IMR-90 (cell line): ENCODE measurements at regions not wholly inside any gene's neighbourhood (a gene's known extent, or its start where the extent isn't known, plus 50 kb on each side); places are given as distances from the start of the nearest gene placed in this dataset.

ENCODE experiments used
- ATAC-seq: fragments of 200-7000 bp; cut with Tn5 transposase; 2 replicates; pipeline ENCODE4 v1.9.1; 2020; ENCODE audit warnings: low read depth, mild to moderate bottlenecking, moderate library complexity
- BruUV-seq: library from RNA; stranded (reverse); fragments of 400-500 nt; replicated peaks from 2 replicates; lab custom pipeline; 2021; lab: Mats Ljungman, UMichigan
- CTCF ChIA-PET: fragments of 300-600 bp; formaldehyde crosslinking; extraction: SDS; loops from one replicate; lab custom pipeline; 2021; ENCODE audit warnings: antibody characterized with exemption; lab: Yijun Ruan, JAX
- POLR2A ChIA-PET: fragments of 300-600 bp; sonication (Branson Sonifier 250); formaldehyde crosslinking; loops from one replicate; lab custom pipeline; 2022; ENCODE audit warnings: antibody characterized with exemption; ENCODE audit not compliant: unreplicated experiment; lab: Charles Lee
- DNase-seq: peaks from one replicate; pipeline ENCODE4 v3.0.0; 2013
- H2AFZ ChIP-seq: replicated peaks from 2 replicates; pipeline ENCODE3; 2013; ENCODE audit warnings: low read length, mild to moderate bottlenecking; ENCODE audit not compliant: poor library complexity
- H2AK5ac ChIP-seq: 2 replicates; pipeline ENCODE4 v1.6.1; 2013; ENCODE audit warnings: low read depth, low read length, inconsistent platforms
- H2AK9ac ChIP-seq: replicated peaks from 2 replicates; pipeline ENCODE3; 2013; ENCODE audit warnings: mild to moderate bottlenecking, low read depth, low read length, moderate library complexity; ENCODE audit not compliant: poor library complexity
- H2BK120ac ChIP-seq: 2 replicates; pipeline ENCODE4 v1.6.1; 2013; ENCODE audit warnings: low read depth, low read length, inconsistent platforms
- H2BK15ac ChIP-seq: 3 replicates; pipeline ENCODE4 v1.6.1; 2013; ENCODE audit warnings: low read depth, low read length, inconsistent platforms
- H2BK20ac ChIP-seq: 2 replicates; pipeline ENCODE4 v1.6.1; 2013; ENCODE audit warnings: low read depth, mild to moderate bottlenecking, inconsistent platforms, low read length, moderate library complexity
- H2BK5ac ChIP-seq: 2 replicates; pipeline ENCODE4 v1.6.1; 2013; ENCODE audit warnings: mild to moderate bottlenecking, low read depth, low read length, inconsistent platforms; ENCODE audit not compliant: poor library complexity, severe bottlenecking
- H3K14ac ChIP-seq: replicated peaks from 2 replicates; pipeline ENCODE4 v1.6.1; 2013; ENCODE audit warnings: low read depth, low read length, inconsistent platforms
- H3K18ac ChIP-seq: 2 replicates; pipeline ENCODE4 v1.6.1; 2013; ENCODE audit warnings: low read depth, low read length, control low read depth
- H3K23ac ChIP-seq: 2 replicates; pipeline ENCODE4 v1.6.1; 2013; ENCODE audit warnings: low read depth, low read length, inconsistent platforms
- H3K27ac ChIP-seq: 2 replicates; pipeline ENCODE4 v1.5.1; 2013; ENCODE audit warnings: mild to moderate bottlenecking, control low read depth, low read length; ENCODE audit not compliant: insufficient read depth
- H3K27me3 ChIP-seq: 2 replicates; pipeline ENCODE4 v1.6.1; 2013; ENCODE audit warnings: low read length; ENCODE audit not compliant: control insufficient read depth, insufficient read depth
- H3K36me3 ChIP-seq: 2 replicates; pipeline ENCODE4 v1.6.1; 2013; ENCODE audit warnings: low read length, mixed read lengths; ENCODE audit not compliant: control insufficient read depth, insufficient read depth
- H3K4ac ChIP-seq: 2 replicates; pipeline ENCODE4 v1.6.1; 2013; ENCODE audit warnings: low read depth, low read length, inconsistent platforms
- H3K4me1 ChIP-seq: 2 replicates; pipeline ENCODE4 v1.6.1; 2013; ENCODE audit warnings: low read length, mixed read lengths; ENCODE audit not compliant: control insufficient read depth, insufficient read depth
- H3K4me2 ChIP-seq: 2 replicates; pipeline ENCODE4 v1.6.1; 2013; ENCODE audit warnings: low read depth, mild to moderate bottlenecking, control low read depth, low read length, moderate library complexity
- H3K4me3 ChIP-seq: 2 replicates; pipeline ENCODE4 v1.5.1; 2013; ENCODE audit warnings: low read depth, mild to moderate bottlenecking, control low read depth, low read length, moderate library complexity; ENCODE audit not compliant: insufficient read depth
- H3K56ac ChIP-seq: 2 replicates; pipeline ENCODE4 v1.6.1; 2013; ENCODE audit warnings: low read length, inconsistent platforms; ENCODE audit not compliant: insufficient read depth; ENCODE audit errors: extremely low read depth
- H3K79me1 ChIP-seq, 2 experiments: 2 replicates each; pipeline ENCODE4 v1.6.1; 2013; ENCODE audit warnings: low read length in 2 of 2, inconsistent platforms in 1 of 2, low read depth in 1 of 2
- H3K9ac ChIP-seq: 2 replicates; pipeline ENCODE4 v1.6.1; 2013; ENCODE audit warnings: low read depth, low read length, control low read depth
- H3K9me1 ChIP-seq: 2 replicates; pipeline ENCODE4 v1.6.1; 2013; ENCODE audit warnings: low read length, inconsistent platforms; ENCODE audit not compliant: insufficient read depth
- H3K9me3 ChIP-seq: 2 replicates; pipeline ENCODE4 v1.6.1; 2013; ENCODE audit warnings: low read length; ENCODE audit not compliant: control insufficient read depth, insufficient read depth
- H4K20me1 ChIP-seq: 2 replicates; pipeline ENCODE4 v1.6.1; 2013; ENCODE audit warnings: low read length, inconsistent platforms; ENCODE audit not compliant: insufficient read depth
- H4K5ac ChIP-seq: 2 replicates; pipeline ENCODE4 v1.6.1; 2013; ENCODE audit warnings: mild to moderate bottlenecking, low read depth, low read length, control low read depth
- H4K8ac ChIP-seq, 2 experiments: 2 replicates each; pipeline ENCODE4 v1.6.1; 2013; ENCODE audit warnings: low read depth in 2 of 2, low read length in 2 of 2, control low read depth in 1 of 2, inconsistent platforms in 1 of 2
- H4K91ac ChIP-seq: 2 replicates; pipeline ENCODE4 v1.6.1; 2013; ENCODE audit warnings: low read depth, low read length, inconsistent platforms; ENCODE audit not compliant: insufficient read depth
- USF2 ChIP-seq: fragments of 150-350 bp; IDR thresholded peaks from 2 replicates; pipeline ENCODE4 v1.6.1; 2017; ENCODE audit warnings: mild to moderate bottlenecking, antibody characterized with exemption, low read length, low read depth
- WGBS, 2 experiments: methylation state at CpG; one replicate each; pipeline versions ENCODE4 v1.1.5 to v1.1.7; 2013; ENCODE audit warnings: missing lambda C conversion rate in 2 of 2; ENCODE audit not compliant: insufficient read length in 1 of 2; ENCODE audit errors: extremely low coverage in 2 of 2; 5-methylcytosine and 5-hydroxymethylcytosine counted together
- dilution Hi-C: fragments of 300-500 bp; cut with HindIII; formaldehyde crosslinking; loops from one replicate; pipeline ENCODE4 v1.14.3; 2018; ENCODE audit warnings: low sequenced_read_pairs; ENCODE audit not compliant: unreplicated experiment
- in situ Hi-C: fragments of 300-500 bp; cut with MboI; formaldehyde crosslinking; loops from 3 replicates; pipeline ENCODE4 v1.14.3; 2019; ENCODE audit warnings: low sequenced_read_pairs, inconsistent platforms, mixed read lengths
- intact Hi-C: fragments of 100-400 bp; cut with micrococcal nuclease; formaldehyde crosslinking; loops from 2 replicates; pipeline ENCODE4 v1.10.0; 2022

GRCh38 chr21:20515446-20515845 is 482.8 kb upstream of the NCAM2 start:
- POLR2A ChIA-PET = no interaction called here
- H3K27ac ChIP-seq = no peak overlapping the region
- no peak overlapping the region for H2AK9ac ChIP-seq
- intact Hi-C loops (no loop called here), in situ Hi-C loops (no loop called here), dilution Hi-C loops (no loop called here)
- H3K14ac ChIP-seq = no peak overlapping the region
- no peak overlapping the region for H3K4me2 ChIP-seq
- H3K23ac ChIP-seq = no peak overlapping the region
- DNase-seq = no peak
- H3K9me3 ChIP-seq = peaks cover 7% of the 10 kb centered on the region; the same call in 1 of the 2 replicates
- no peak overlapping the region for H2BK5ac ChIP-seq
- H3K9ac ChIP-seq = no peak overlapping the region
- no peak overlapping the region for H3K18ac ChIP-seq
- H2AFZ ChIP-seq = no peak overlapping the region
- H3K27me3 ChIP-seq = no peaks in the 10 kb centered on the region
- no peak overlapping the region for H4K8ac ChIP-seq
- H4K20me1 ChIP-seq = no peaks in the 10 kb centered on the region
- no peaks in the 10 kb centered on the region for H3K79me1 ChIP-seq
- no peak overlapping the region for H3K56ac ChIP-seq
- H3K36me3 ChIP-seq = no peaks in the 10 kb centered on the region
- WGBS, 2 experiments = no CpG with 5 or more reads among the region's 3 CpGs
- ATAC-seq = no peak
- BruUV-seq = no TSS peak
- CTCF ChIA-PET = no interaction called here
- H3K4me1 ChIP-seq = no peaks in the 10 kb centered on the region
- H3K4me3 ChIP-seq = no peak overlapping the region
- TF ChIP-seq USF2 = no peak
- H3K4ac ChIP-seq = no peak overlapping the region
- no peak overlapping the region for H2AK5ac ChIP-seq
- H2BK120ac ChIP-seq = no peak overlapping the region
- H4K91ac ChIP-seq = no peak overlapping the region
- H3K9me1 ChIP-seq = no peaks in the 10 kb centered on the region
- H2BK15ac ChIP-seq = no peak overlapping the region
- H4K5ac ChIP-seq = no peak overlapping the region
- H2BK20ac ChIP-seq = no peak overlapping the region
